K562 (cell line): ENCODE measurements at regions not wholly inside any gene's neighbourhood (a gene's known extent, or its start where the extent isn't known, plus 50 kb on each side); places are given as distances from the start of the nearest gene placed in this dataset.

Experiments used
- BRD9 ChIP-seq: fragments of 450-650 bp; IDR thresholded peaks from 2 replicates; pipeline ENCODE4 v1.6.1; 2018; ENCODE audit warnings: low read depth; ENCODE audit not compliant: partially characterized antibody
- GTF2F1 ChIP-seq: IDR thresholded peaks from 2 replicates; pipeline ENCODE4 v1.6.1; 2011; ENCODE audit warnings: low read depth, low read length, improper control_type of control experiment
- NFATC3 ChIP-seq: fragments of 450-650 bp; IDR thresholded peaks from 2 replicates; pipeline ENCODE4 v1.6.1; 2017; ENCODE audit warnings: mild to moderate bottlenecking
- POLR2A ChIP-seq: fragments of 450-650 bp; conservative IDR thresholded peaks from 2 replicates; pipeline ENCODE4 v1.6.1; 2016
- SIRT6 ChIP-seq: IDR thresholded peaks from one replicate; pipeline ENCODE4 v1.6.1; 2012; ENCODE audit warnings: low read depth, mild to moderate bottlenecking, control low read depth, inconsistent platforms, low read length, moderate library complexity
- TF ChIP-seq, protein P1 (sequence below): fragments of 450-650 bp; IDR thresholded peaks from 2 replicates; pipeline ENCODE4 v1.6.1; 2017; ENCODE audit warnings: antibody characterized with exemption, mild to moderate bottlenecking
- TF ChIP-seq, protein P2 (sequence below), 3 experiments: IDR thresholded peaks in 2 of 3; conservative IDR thresholded peaks in 1 of 3; 2 replicates each; pipeline ENCODE4 v1.5.1; 2011 to 2012; ENCODE audit warnings: low read length in 3 of 3, mild to moderate bottlenecking in 3 of 3, control low read depth in 2 of 3, improper control_type of control experiment in 1 of 3, inconsistent platforms in 1 of 3, low read depth in 1 of 3, mixed read lengths in 1 of 3, moderate library complexity in 1 of 3; ENCODE audit not compliant: insufficient read depth in 2 of 3
- TF ChIP-seq, protein P3 (sequence below): sonication (generic); formaldehyde crosslinking; IDR thresholded peaks from 2 replicates; pipeline ENCODE4 v1.8.1; 2023; ENCODE audit warnings: mild to moderate bottlenecking, missing genetic modification reagents
- TF ChIP-seq, protein P4 (sequence below): sonication (generic); formaldehyde crosslinking; IDR thresholded peaks from 2 replicates; pipeline ENCODE4 v1.5.0; 2020; ENCODE audit warnings: missing genetic modification reagents
- TF ChIP-seq, protein P5 (sequence below): sonication (generic); formaldehyde crosslinking; IDR thresholded peaks from 2 replicates; pipeline ENCODE4 v1.8.1; 2022; ENCODE audit warnings: missing genetic modification reagents

DNA sequence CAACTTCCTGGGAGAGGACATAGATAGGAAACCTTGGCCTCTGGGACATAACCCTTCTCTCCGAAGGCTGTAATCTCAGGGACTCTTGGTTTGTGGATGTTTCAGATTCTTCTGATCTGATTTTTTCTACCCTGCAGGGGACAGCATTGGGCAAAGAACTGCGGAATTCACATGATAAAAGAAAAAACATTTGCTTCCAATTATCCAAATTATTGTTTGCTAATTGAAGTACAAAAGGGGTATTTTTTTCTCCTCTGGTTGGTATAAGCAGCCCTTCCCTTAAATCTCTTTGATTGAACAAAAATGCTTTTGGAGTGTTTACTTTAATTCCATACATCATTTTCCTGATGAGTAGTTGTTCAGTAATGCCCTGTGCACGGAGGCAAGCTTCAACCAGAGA lies 251.7 kb upstream of the IRX3 start:
- TF ChIP-seq, protein P1, sequence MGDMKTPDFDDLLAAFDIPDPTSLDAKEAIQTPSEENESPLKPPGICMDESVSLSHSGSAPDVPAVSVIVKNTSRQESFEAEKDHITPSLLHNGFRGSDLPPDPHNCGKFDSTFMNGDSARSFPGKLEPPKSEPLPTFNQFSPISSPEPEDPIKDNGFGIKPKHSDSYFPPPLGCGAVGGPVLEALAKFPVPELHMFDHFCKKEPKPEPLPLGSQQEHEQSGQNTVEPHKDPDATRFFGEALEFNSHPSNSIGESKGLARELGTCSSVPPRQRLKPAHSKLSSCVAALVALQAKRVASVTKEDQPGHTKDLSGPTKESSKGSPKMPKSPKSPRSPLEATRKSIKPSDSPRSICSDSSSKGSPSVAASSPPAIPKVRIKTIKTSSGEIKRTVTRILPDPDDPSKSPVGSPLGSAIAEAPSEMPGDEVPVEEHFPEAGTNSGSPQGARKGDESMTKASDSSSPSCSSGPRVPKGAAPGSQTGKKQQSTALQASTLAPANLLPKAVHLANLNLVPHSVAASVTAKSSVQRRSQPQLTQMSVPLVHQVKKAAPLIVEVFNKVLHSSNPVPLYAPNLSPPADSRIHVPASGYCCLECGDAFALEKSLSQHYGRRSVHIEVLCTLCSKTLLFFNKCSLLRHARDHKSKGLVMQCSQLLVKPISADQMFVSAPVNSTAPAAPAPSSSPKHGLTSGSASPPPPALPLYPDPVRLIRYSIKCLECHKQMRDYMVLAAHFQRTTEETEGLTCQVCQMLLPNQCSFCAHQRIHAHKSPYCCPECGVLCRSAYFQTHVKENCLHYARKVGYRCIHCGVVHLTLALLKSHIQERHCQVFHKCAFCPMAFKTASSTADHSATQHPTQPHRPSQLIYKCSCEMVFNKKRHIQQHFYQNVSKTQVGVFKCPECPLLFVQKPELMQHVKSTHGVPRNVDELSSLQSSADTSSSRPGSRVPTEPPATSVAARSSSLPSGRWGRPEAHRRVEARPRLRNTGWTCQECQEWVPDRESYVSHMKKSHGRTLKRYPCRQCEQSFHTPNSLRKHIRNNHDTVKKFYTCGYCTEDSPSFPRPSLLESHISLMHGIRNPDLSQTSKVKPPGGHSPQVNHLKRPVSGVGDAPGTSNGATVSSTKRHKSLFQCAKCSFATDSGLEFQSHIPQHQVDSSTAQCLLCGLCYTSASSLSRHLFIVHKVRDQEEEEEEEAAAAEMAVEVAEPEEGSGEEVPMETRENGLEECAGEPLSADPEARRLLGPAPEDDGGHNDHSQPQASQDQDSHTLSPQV, result no peak
- TF ChIP-seq NFATC3 (no peak), POLR2A (no peak), BRD9 (no peak), SIRT6 (no peak), GTF2F1 (no peak)
- TF ChIP-seq, protein P2, sequence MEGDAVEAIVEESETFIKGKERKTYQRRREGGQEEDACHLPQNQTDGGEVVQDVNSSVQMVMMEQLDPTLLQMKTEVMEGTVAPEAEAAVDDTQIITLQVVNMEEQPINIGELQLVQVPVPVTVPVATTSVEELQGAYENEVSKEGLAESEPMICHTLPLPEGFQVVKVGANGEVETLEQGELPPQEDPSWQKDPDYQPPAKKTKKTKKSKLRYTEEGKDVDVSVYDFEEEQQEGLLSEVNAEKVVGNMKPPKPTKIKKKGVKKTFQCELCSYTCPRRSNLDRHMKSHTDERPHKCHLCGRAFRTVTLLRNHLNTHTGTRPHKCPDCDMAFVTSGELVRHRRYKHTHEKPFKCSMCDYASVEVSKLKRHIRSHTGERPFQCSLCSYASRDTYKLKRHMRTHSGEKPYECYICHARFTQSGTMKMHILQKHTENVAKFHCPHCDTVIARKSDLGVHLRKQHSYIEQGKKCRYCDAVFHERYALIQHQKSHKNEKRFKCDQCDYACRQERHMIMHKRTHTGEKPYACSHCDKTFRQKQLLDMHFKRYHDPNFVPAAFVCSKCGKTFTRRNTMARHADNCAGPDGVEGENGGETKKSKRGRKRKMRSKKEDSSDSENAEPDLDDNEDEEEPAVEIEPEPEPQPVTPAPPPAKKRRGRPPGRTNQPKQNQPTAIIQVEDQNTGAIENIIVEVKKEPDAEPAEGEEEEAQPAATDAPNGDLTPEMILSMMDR (IDR thresholded peaks at IDR 0.05 in 2 of 3, conservative IDR thresholded peaks at IDR 0.05 in 1 of 3; ENCODE audit: insufficient read depth in 2 of 3, low read depth in 1 of 3, low read length in 3 of 3), result no peak
- TF ChIP-seq, protein P3, sequence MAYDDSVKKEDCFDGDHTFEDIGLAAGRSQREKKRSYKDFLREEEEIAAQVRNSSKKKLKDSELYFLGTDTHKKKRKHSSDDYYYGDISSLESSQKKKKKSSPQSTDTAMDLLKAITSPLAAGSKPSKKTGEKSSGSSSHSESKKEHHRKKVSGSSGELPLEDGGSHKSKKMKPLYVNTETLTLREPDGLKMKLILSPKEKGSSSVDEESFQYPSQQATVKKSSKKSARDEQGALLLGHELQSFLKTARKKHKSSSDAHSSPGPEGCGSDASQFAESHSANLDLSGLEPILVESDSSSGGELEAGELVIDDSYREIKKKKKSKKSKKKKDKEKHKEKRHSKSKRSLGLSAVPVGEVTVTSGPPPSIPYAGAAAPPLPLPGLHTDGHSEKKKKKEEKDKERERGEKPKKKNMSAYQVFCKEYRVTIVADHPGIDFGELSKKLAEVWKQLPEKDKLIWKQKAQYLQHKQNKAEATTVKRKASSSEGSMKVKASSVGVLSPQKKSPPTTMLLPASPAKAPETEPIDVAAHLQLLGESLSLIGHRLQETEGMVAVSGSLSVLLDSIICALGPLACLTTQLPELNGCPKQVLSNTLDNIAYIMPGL (CRISPR knock-in tag), result no peak
- TF ChIP-seq, protein P4, sequence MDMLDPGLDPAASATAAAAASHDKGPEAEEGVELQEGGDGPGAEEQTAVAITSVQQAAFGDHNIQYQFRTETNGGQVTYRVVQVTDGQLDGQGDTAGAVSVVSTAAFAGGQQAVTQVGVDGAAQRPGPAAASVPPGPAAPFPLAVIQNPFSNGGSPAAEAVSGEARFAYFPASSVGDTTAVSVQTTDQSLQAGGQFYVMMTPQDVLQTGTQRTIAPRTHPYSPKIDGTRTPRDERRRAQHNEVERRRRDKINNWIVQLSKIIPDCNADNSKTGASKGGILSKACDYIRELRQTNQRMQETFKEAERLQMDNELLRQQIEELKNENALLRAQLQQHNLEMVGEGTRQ (CRISPR knock-in tag), result no peak
- TF ChIP-seq, protein P5, sequence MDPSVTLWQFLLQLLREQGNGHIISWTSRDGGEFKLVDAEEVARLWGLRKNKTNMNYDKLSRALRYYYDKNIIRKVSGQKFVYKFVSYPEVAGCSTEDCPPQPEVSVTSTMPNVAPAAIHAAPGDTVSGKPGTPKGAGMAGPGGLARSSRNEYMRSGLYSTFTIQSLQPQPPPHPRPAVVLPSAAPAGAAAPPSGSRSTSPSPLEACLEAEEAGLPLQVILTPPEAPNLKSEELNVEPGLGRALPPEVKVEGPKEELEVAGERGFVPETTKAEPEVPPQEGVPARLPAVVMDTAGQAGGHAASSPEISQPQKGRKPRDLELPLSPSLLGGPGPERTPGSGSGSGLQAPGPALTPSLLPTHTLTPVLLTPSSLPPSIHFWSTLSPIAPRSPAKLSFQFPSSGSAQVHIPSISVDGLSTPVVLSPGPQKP (CRISPR knock-in tag), result no peak
